Midbrain (tissue), 1 donor: ENCODE measurements at regions not wholly inside any gene's neighbourhood (a gene's known extent, or its start where the extent isn't known, plus 50 kb on each side); places are given as distances from the start of the nearest gene placed in this dataset.
"Not testable (repeated sequence)": the region's sequence is repeated elsewhere in the genome, so short reads cannot be mapped to it uniquely, and the experiment has no call there.

ENCODE experiments used
- DNase-seq: peaks from one replicate; lab custom pipeline; 2025; lab: John Stamatoyannopoulos, UW

DNA sequence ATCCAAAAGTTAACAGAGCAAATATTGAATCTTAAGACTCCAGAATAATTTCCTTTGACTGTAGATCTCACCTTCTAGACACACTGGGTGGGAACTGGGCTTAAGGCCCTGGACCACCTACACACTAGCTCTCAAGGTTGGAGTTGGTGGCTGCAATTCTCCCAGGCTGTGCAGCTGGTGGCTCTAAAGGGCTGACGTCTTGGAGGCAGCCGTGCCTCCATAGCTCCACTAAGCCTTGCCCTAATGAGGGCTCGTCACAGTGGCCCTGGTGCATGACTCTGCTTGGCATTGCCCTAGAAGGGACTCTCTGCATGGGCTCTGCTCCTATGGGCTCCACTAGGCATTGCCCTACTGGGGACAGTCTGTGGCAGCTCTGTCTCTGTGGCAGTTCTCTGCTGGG, 1005.2 kb downstream of the CCSER2 start:
- no peak for DNase-seq

DNA sequence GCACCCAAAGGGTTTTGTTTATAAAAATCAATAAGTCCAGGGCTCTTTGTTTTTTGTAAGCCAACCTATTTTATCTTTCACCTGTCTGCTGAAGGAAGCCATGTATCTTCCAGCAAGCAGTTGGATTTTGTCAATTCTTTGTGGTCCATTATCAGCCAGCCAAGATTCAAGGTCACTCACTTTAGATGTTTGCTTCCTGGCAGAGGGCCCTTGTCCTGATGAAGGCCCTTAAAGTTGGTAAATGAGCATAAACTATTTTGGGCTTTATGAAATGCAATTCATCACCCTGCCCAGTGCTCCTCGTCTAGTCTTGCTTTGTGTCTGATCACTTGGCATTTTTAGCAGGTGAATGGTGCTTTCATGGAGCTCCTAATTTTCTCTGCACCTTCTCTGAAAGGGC, 1004.2 kb downstream of the GRID1 start:
- DNase-seq, result no peak

DNA sequence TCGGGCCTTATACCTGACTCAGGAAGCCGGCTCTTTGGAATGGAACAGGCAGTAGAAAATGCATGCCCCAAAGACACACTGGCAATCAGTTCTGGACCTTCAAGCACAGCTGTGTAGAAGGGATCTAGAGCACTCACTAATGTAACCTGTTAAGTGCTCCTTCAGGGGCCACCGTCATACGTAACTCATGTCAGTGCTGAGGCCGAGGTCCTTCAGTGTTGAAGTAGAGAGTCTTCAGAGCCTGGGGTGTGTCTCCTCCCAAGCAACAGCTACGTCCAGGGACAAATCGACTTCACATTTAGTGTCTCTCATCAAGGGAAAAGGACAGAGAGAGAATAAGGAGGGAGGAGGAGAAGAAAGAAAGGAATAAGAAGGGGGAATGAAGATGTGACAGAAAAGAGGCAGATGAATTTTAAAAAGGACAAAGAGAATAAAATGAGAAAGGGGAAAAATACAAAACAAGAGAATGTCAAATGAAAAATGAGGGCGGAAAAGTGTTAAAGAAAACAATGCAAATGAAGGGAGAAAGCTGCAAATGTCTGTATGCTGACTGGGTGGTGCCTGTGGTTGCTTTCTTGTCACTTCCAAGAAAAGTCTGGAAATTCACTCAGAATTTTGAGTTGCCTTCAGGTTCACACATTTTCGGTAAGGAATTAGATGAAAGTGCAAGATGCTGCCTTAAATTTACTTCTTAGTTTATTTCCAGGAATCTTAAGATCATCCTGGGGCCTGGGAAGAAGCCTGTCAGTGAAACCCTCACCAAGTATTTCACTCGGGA, 989.4 kb downstream of the GRID1 start:
- no peak for DNase-seq

DNA sequence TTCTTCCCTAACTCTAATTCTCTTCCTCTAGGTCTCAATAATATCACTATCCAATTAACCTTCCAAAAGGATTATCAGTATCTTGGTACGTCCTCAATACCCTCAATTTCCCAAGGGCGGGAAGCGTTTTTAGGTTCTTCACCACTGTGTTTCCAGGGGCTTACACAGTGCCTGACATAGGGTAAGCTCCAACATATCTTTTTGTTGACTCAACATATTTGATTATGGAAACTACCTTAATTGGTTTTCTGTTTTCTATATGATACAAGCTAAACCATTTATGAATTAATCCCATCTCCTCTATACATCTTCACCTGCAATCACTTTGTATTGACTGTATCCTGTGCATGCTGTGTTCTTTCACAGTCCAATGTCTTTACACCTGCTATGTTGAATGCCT, 987.3 kb downstream of the GRID1 start:
- DNase-seq, result no peak

DNA sequence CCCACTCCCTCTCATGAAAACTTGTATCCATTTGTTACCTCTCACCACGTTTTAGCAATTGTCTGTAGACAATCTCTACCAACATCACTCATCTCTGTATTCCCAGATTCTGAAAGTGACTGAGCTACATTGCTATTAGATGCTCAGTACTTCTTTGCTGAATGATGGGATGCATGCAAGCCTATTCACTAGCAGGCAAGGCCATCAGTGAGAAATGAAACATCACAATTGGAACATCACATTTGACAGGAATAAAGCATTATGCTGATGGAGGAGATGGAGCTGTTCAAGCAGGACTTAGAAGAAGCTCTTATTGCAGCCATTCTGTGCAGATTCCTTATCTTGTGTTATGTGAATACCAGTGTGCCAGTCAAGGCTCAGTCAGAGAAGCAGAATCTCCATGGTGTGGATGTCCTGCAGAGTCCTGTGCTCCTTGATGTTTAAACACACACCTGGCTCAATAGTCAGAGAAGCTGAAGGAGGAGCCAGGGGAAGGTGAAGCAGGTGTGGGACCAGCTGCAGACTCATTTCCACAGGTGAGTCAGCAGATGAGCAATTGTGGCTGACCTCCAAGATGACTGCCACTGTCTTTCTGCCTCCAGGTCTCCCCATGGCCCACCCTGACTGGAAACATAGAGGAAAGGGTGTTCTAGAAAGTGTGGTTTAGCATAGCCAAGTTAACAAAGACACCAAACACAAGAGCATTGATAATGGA, 965.5 kb downstream of the GRID1 start:
- no peak for DNase-seq

DNA sequence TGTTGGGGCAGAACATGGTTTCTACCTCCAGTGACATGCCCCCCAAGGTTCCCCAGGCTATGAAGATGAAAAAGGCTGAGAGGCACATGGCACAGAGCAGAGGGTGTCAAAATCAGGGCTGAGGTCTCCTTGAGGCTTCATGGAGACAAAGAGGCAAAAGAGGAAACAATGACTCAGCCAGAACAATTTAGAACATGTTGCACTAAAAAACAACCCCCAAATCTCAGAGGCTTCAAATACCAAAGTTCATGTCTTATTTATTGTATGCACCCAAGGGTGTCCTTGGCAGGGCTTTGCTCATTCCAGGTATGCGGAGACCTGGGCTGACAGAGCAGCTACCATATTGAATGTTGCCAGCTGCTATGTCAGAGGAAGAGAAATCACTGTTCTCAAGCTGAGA, 964.1 kb downstream of the GRID1 start:
- no peak for DNase-seq

DNA sequence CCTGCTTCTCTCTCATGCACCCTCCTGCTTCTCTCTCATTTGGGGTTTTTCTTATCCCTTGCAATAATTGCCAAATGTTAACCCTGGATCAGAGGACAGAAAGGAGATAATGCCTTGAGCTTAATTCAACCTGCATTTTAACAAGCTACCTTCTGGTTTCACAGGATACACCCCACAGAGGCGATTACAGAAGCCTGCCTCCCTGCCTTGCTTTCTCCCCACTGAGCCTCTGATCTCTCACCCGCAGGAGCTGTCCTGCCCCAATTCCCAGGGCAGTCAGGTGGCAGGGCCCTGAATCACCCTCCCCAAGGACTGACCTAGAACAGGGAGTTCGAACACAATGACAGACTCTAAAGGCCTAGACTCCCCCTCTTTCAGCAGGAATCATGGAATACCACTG, 959.5 kb downstream of the GRID1 start:
- DNase-seq, result no peak

DNA sequence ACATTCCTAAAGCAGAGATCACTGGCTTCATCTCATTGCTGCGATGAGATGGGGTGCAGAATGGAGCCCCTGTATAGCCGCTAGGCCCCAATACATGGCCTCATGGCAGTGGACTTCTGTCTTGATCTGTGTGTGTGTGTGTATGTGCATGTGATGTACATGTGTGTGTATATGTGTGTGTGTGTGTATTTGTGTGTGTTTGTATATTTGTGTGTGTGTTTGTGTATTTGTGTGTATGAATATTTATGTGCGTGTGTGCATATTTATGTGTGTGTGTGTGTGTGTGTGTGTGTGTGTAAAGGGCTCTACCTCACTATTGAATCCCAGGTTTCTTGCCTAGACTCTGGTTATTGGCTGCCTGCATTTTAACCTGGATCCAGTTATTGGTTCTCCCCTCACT, 958.2 kb downstream of the GRID1 start:
- DNase-seq, result no peak

DNA sequence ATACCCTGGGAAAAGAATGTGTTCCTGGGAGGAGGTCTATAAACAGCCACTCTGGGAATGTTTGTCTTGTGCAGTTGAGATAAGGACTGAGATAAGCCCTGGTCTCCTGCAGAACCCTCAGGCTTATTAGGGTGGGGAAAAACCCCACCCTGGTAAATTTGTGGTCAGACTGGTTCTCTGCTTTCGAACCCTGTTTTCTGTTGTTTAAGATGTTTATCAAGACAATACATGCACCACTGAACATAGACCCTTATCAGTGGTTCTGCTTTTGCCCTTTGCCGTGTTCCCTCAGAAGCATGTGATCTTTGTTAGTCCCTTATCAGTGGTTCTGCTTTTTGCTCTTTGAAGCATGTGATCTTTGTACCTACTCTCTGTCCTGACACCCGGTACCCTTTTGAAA, 956.0 kb downstream of the GRID1 start:
- not testable (repeated sequence) for DNase-seq

DNA sequence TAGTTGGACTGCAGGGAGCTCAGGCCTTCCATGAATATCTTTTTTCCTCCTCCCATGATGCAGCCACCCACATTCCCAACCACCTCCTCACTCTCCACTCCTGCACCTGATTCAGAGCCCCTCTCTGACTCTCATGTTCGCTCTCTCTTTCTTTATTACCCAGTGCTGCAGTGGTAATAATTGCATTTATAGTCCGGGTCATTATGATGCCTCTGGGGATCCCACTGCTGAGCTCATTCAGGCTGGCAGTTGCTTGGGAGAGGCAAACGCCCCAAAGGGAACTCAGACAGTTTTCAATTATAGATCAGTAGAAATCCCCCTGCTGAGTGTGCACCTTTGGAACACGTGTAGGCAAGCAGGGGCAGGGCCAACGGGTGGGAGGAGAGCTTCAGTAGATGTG, 953.0 kb downstream of the GRID1 start:
- DNase-seq, result no peak

DNA sequence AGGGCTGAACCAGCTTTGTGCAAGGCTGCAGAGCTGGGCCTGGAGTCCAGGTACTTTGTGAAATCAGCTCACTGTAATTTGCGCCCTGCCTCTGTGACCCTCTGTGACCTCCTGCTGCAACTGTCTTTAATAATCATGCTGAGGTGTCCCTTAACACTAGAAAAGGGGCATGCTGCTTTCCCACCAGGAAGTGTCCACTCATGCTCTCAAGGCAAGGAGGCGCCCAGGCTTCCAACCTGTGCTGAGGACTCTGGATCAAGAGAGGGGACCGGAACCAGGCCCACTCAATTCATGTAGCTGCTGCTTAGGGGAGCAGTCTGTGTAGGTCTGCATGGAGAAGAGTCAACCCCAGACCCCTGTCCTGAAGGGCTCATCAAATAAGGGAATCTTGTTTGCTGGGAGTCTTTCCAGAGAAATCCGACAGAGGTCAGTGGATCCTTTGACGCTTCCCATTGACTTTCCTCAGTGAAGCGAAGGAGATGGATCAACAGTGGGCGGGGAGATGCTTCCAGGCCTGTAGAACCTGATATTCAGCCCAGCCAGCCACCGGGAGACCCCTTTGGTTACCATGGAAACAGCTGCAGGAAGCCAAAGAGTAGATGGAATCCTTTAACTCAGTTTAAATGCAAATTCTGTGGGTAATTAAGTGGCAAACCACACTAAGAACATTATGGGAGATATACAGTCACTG, 945.9 kb downstream of the GRID1 start:
- no peak for DNase-seq

DNA sequence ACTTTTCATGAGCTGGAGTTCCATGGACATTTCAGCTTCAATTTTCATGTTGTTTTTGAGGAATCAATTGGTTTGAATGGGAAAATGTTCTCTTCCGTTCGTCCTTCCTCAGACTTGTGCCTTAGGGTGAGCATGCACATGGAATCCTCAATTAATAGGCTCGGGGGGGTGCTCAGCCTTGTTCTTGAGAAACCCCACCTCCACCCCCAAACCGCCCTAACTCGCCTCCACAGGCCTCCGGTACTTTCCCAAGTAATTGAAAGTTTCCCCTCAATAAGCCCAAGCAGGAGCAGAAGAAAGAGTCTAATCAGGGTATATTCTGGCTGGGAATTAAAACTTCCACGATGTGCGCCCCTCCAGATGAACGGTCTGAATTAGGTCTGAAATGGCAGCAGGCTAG, 945.2 kb downstream of the GRID1 start:
- DNase-seq, result no peak

DNA sequence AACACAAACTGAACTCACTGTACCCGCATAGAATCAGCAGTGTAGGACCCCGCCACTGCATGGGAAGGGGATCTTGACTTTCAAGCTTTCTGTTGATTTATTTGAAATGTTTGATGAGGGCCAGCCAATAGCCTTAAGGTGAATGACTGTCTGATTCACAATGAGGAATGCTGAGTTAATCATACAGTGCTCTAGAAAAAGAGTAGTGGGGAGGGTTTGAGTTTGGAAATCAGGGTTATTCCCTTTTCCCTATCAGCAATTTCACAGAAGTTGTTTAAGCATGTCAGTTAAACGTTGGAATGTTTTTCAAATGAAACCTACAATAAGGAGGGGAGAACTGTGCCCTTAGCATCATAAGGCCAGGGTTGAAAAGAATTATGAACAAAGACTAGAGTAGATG, 937.5 kb downstream of the GRID1 start:
- no peak for DNase-seq

DNA sequence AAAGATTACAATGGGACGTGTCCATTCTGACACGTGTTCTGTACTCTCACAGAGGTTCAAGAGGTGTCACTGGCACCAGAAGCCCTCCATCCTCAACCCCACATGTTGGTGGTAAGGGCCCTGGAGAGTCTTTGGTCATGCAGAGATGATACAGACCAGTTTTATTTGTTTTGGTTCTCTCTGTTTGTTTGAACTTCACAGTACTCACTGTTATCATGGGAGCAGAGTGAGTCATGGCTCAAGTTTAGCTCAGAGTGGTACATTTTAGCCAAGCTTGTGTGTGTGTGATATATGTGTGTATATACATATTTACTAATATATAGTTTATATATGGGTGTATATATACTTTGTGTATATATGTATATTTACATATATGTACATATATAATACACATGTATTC, 935.6 kb downstream of the GRID1 start:
- DNase-seq, result no peak

DNA sequence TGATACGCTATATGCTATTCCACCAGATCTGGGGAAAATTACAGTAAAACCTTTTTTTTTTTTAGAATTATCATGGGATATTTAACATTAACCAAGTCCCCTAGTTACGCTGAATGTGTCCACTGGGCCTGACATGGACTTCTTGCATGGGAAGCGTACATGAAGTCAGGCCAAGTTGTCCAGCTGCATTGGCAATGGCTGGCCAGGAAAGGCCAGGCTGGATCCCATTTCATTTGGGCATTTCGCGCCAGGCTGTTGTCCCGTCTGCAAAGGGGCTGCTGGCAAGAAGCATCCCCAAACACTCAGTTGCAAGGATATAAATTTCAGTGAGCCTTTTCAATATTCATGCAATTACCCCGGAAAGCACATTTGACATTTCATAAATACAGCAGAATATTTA, 933.3 kb downstream of the GRID1 start:
- no peak for DNase-seq

DNA sequence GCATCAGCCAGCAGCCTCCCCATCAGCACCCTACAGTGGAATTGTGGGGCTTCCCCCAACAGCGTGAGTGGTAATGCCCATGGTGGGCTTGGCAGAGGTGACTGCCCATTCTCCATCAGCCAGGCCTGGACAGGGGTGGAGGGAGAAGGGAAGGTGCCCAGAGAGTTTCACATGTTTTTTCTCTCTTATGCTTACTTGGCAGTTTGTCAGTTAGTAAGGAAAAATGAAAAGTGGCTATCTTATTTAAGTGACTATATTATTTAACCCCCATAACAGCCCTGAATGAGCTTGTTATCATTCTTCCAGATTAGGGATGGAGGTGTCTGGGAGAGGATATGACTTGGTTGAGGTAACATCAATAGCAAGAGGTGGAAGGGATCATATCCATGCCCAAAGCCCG, 921.7 kb downstream of the GRID1 start:
- no peak for DNase-seq

DNA sequence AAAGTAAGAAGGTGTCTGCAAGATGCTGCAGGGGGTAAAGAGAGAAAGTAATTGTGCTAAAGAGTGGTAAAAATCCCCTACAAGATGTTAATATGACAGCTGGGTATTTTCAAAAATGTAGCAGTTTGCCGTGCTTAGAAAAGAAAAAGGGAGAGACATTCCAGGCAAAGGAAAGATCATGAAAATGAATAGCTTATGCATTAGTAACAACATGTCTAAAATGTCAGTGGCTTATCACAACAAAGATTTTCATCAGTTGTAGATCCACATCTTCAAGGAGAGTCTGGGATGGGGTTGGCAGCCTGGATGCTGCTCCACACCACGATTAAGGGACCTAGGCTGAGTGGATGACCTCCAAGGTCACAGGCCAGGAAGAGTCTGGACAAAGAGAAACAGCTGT, 920.9 kb downstream of the GRID1 start:
- no peak for DNase-seq

DNA sequence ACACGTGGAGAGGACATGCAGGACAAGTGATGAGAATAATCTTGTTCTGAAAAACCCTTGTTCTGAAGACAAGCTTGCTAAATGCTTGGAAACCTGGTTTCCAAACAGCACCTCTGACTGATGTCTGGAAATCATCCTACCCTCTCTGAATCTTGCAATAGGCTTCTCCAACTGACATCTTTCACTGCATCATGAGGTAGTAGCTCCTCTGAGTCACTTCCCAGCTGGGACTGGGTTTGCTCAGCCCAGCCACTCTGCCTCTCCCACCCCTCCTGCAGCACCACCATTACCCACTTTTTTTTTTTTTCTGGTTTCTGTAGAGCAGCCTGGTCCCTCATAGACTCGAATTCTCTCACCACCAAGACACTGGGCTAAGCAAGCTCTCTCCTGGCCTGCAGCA, 919.8 kb downstream of the GRID1 start:
- no peak for DNase-seq

DNA sequence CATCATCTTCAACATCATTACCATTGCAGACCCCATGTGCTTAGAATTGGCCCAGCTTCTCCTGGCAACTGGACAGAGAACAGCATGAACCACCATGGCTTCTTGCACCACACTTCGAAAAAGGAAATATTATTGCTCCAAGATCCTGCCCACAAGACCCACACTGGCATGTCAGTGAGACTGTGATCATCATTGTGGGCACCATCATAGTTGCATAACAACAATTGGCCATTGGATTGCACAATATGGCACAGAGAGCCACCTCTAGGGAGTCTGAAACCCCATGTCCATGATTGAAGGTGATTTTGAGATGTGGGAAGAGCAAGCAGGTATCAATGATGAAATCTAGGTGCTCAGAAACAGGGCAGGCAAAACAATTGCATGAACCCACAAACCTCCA, 918.9 kb downstream of the GRID1 start:
- DNase-seq, result no peak

DNA sequence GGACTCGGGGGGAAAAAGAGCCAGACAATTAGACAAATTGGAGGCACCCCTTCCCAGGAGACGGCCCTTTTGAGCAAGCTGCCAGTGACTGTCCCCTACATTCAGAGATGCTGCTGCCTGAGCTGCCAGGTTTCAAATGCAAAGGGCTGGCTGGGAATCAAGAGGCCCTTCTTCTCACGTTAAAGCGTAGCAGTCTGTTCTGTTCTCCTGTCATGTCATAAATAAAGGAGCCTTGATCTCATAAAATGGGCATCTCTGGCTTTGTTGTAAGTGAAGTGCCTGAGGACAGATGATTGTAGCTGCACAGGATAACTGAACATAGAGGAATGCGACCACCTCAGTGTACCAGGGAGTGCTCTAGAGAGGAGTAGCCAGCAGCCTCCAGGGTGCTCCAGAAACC, 917.9 kb downstream of the GRID1 start:
- no peak for DNase-seq

DNA sequence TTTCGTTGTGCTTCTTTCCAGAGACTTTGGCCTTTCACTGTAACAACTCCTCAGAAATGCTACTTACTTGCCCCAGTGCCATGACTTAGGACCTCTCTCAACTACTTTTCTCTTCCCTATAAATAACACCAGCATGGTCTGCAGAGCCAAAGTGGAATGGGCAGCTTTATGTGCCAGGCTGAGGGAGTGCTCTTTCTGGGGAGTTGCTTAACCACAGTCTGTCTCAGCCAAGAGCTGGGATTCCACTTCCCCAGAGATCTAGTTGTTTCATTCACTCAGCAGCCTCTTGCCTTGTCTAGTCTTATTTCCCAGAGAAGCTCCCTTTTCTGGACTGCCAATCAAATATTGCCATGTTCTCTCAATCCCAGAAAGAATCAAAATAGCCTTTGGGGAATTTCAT, 912.2 kb downstream of the GRID1 start:
- no peak for DNase-seq

DNA sequence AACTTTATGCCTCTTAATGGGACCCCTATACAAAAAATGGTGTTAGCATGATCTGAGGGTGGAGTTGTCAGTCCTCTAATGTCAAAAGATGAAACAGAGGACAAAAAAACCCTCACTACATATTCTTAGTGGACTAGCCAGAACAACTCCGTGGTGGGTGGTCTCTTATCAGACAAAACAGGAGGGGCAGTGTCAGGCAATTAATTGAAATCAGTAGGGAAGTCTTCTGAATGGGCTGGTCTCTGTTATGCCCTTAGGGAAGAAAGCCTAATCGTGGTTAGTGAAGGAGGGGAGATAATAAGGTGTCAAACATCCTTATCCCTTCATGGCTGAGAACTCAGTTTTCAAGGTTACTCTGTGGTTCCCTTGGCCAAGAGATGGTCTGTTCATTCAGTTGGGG, 909.4 kb downstream of the GRID1 start:
- DNase-seq, result no peak

DNA sequence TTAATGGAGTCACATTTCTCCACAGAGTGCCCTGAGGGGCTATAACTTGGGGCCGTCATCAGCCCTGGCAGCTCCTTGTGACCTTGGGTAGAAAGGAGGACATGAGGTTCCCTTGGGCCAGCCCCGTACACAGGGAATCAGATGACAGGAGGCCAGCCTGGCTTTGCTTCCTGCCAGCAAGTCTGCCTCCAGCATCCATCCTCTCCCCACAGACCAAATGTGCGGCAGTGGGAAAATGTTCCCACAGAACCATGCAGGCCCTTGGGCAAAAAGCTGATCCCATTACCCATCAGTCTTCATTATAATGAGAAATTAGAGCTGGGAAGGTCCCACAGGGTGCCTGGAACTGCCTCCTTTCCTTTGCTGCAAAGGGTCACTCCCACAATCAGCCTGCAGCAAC, 908.3 kb downstream of the GRID1 start:
- DNase-seq, result no peak
